ENCODE measurements at regions not wholly inside any gene's neighbourhood (a gene's known extent, or its start where the extent isn't known, plus 50 kb on each side); places are given as distances from the start of the nearest gene placed in this dataset.

DNA sequence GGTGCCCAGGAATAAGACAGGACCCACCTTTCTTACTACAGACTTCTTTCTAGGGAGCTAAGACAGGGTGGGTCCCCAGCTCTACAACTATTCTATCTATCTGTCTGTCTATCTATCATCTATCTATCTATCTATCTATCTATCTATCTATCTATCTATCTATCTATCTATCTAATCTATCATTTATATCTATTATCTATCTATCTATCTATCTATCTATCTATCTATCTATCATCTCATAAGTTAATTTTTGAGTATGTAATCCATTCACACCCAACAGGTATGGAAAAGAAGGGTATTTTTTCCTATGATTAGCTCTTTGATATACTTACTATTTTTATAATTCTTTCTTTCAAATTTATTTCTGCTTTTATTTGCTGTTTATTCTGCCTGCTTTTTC lies 55.9 kb downstream of the BAMBI start:
- ATAC-seq (replicated peaks; ENCODE audit: extremely low read depth, poor library complexity, severe bottlenecking) (no peak), DNase-seq (ENCODE audit: low spot score in 2 of 2) (no peak)
- H3K4me3 Mint-ChIP-seq: no peak overlapping the region
- no peak overlapping the region for H3K27ac Mint-ChIP-seq (ENCODE audit: low read depth)
- H3K27me3 Mint-ChIP-seq: peaks cover 31% of the 10 kb centered on the region
- peaks cover 11% of the 10 kb centered on the region for H3K9me3 Mint-ChIP-seq
- peaks cover 7% of the 10 kb centered on the region for H3K4me1 Mint-ChIP-seq
- H3K36me3 Mint-ChIP-seq (ENCODE audit: insufficient read depth): no peaks in the 10 kb centered on the region

DNA sequence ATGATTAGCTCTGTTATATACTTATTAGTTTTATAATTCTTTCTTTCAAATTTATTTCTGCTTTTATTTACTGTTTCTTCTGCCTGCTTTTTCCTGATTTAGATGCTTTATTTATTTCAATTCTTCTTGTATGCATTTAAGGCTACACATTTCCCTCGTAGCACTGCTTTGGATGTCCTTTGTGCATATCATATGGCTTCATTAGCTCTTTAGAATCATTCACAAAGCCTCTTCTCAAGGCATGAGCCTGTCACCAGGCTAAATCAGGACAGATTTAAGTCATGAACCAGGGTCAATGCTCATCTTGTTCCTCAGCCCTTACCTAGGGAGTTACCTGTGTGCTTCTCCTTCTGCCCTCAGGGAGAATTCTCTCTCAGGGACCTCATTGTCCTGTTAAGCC lies 56.3 kb downstream of the BAMBI start:
- ATAC-seq (replicated peaks; ENCODE audit: extremely low read depth, poor library complexity, severe bottlenecking) (no peak), DNase-seq (ENCODE audit: low spot score in 2 of 2) (no peak)
- Mint-ChIP-seq H3K27ac (ENCODE audit: low read depth) (no peak overlapping the region), H3K4me3 (no peak overlapping the region), H3K36me3 (ENCODE audit: insufficient read depth) (no peaks in the 10 kb centered on the region), H3K27me3 (peaks cover 33% of the 10 kb centered on the region), H3K9me3 (peaks cover 11% of the 10 kb centered on the region), H3K4me1 (peaks cover 7% of the 10 kb centered on the region)

GRCh38 chr10:28734938-28735759 lies 57.8 kb downstream of the BAMBI start:
- H3K36me3 Mint-ChIP-seq (ENCODE audit: insufficient read depth): no peaks in the 10 kb centered on the region
- H3K4me1 Mint-ChIP-seq: peaks cover 5% of the 10 kb centered on the region
- H3K27ac Mint-ChIP-seq (ENCODE audit: low read depth): no peak overlapping the region
- H3K27me3 Mint-ChIP-seq: peaks cover 48% of the 10 kb centered on the region
- H3K9me3 Mint-ChIP-seq: peaks cover 11% of the 10 kb centered on the region
- DNase-seq (ENCODE audit: low spot score in 2 of 2) (no peak), ATAC-seq (replicated peaks; ENCODE audit: extremely low read depth, poor library complexity, severe bottlenecking) (no peak)
- no peak overlapping the region for H3K4me3 Mint-ChIP-seq

GRCh38 chr10:28737096-28737495 lies 59.8 kb downstream of the BAMBI start:
- DNase-seq (ENCODE audit: low spot score in 2 of 2) (no peak), ATAC-seq (replicated peaks; ENCODE audit: extremely low read depth, poor library complexity, severe bottlenecking) (no peak)
- H3K9me3 Mint-ChIP-seq: peaks cover 11% of the 10 kb centered on the region
- H3K36me3 Mint-ChIP-seq (ENCODE audit: insufficient read depth): no peaks in the 10 kb centered on the region
- H3K27me3 Mint-ChIP-seq: peaks cover 43% of the 10 kb centered on the region
- H3K27ac Mint-ChIP-seq (ENCODE audit: low read depth): no peak overlapping the region
- H3K4me3 Mint-ChIP-seq: no peak overlapping the region
- no peaks in the 10 kb centered on the region for H3K4me1 Mint-ChIP-seq

- Mint-ChIP-seq H3K27me3 (peaks cover 41% of the 10 kb centered on the region), H3K4me1 (no peaks in the 10 kb centered on the region), H3K27ac (ENCODE audit: low read depth) (no peak overlapping the region), H3K9me3 (peaks cover 6% of the 10 kb centered on the region), H3K4me3 (no peak overlapping the region), H3K36me3 (ENCODE audit: insufficient read depth) (no peaks in the 10 kb centered on the region)
- no peak for DNase-seq (ENCODE audit: low spot score in 2 of 2)
- ATAC-seq (replicated peaks; ENCODE audit: extremely low read depth, poor library complexity, severe bottlenecking): no peak
Observed at GRCh38 chr10:28738200-28738599, 60.9 kb downstream of the BAMBI start.

GRCh38 chr10:28743576-28743975 lies 66.3 kb downstream of the BAMBI start:
- DNase-seq (ENCODE audit: low spot score in 2 of 2) (no peak), ATAC-seq (replicated peaks; ENCODE audit: extremely low read depth, poor library complexity, severe bottlenecking) (no peak)
- no peak overlapping the region for H3K27ac Mint-ChIP-seq (ENCODE audit: low read depth)
- H3K27me3 Mint-ChIP-seq: peaks cover 39% of the 10 kb centered on the region
- H3K4me1 Mint-ChIP-seq: no peaks in the 10 kb centered on the region
- H3K9me3 Mint-ChIP-seq: no peaks in the 10 kb centered on the region
- H3K36me3 Mint-ChIP-seq (ENCODE audit: insufficient read depth): no peaks in the 10 kb centered on the region
- H3K4me3 Mint-ChIP-seq: no peak overlapping the region

DNA sequence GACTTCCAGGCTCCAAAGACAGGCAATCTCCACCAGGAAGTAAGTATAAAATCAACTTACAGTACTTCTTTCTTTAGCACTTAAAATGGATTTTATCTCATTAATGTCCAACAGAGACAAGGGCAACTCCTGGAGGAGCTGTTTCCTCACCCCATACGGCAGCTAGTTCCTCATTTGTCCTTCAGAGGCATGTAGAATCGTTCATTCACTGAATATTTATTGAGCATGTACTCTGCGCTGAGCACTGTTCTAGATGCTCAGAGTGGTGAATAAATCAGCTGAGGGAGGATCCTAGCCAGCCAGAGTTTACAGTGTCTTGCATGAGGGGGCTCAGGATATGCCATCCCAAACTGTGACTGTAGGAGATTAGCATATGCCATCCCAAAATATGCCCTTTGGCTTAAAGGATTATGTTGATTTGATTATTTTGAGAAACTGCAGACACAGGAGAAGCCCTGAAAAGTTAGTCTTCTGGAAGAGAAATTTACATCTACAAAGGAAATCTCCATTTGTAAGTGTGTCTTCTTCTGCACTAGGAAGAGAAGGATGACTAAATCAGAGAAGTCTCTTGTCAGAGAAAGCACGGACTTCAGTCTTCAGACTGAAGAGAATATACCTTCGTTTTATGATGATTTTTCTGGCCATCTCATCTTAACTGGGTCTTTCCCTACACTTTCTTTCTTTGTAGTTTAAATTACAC lies 66.9 kb downstream of the BAMBI start:
- no peak overlapping the region for H3K27ac Mint-ChIP-seq (ENCODE audit: low read depth)
- peaks cover 32% of the 10 kb centered on the region for H3K27me3 Mint-ChIP-seq
- ATAC-seq (replicated peaks; ENCODE audit: extremely low read depth, poor library complexity, severe bottlenecking) (no peak), DNase-seq (ENCODE audit: low spot score in 2 of 2) (no peak)
- H3K36me3 Mint-ChIP-seq (ENCODE audit: insufficient read depth): no peaks in the 10 kb centered on the region
- no peak overlapping the region for H3K4me3 Mint-ChIP-seq
- no peaks in the 10 kb centered on the region for H3K9me3 Mint-ChIP-seq
- no peaks in the 10 kb centered on the region for H3K4me1 Mint-ChIP-seq

DNA sequence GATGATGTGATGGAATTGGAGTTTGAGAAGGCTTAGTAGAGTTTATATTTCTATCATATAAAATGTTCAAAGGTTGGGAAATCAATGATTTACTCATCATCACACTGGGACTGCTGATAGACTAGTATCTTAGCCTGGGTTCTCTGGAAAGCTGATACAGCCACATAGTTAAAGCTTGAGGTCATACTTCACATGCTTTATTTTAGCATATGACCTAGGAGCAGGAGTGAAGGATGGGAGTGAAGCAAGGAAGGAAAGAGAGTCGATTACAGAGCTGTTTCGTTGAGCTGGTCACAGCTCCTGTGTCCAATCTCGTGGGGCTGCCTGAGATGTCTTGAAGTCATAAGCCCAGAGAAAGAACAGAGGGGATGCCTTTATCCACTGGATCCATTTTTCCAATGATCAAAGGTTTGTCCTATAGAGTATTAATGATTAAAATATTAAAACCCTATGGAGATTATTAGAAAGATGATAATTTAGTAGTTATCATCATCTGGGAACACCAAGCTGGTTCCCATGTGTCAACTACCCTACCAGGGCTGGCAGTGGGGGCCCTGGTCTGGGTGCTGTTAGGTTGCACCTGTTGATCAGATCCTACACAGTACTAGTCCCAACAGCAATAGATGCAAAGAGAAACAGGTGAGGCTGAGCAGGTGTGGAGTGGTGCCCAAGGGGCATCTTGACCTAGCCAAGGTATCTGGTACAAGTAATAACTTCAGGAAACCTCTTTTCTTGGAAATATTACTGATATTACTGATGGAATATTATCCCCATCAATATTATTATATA lies 77.8 kb downstream of the BAMBI start:
- Mint-ChIP-seq H3K27me3 (peaks cover 50% of the 10 kb centered on the region), H3K36me3 (ENCODE audit: insufficient read depth) (no peaks in the 10 kb centered on the region), H3K4me3 (no peak overlapping the region), H3K4me1 (no peaks in the 10 kb centered on the region), H3K9me3 (no peaks in the 10 kb centered on the region), H3K27ac (ENCODE audit: low read depth) (no peak overlapping the region)
- DNase-seq (ENCODE audit: low spot score in 2 of 2) (no peak), ATAC-seq (replicated peaks; ENCODE audit: extremely low read depth, poor library complexity, severe bottlenecking) (no peak)

- DNase-seq (ENCODE audit: low spot score in 2 of 2) (no peak), ATAC-seq (replicated peaks; ENCODE audit: extremely low read depth, poor library complexity, severe bottlenecking) (no peak)
- Mint-ChIP-seq H3K27ac (ENCODE audit: low read depth) (no peak overlapping the region), H3K36me3 (ENCODE audit: insufficient read depth) (no peaks in the 10 kb centered on the region), H3K9me3 (no peaks in the 10 kb centered on the region), H3K27me3 (peaks cover 38% of the 10 kb centered on the region), H3K4me3 (no peak overlapping the region), H3K4me1 (no peaks in the 10 kb centered on the region)
Observed at GRCh38 chr10:28761084-28761846, 83.9 kb downstream of the BAMBI start.

GRCh38 chr10:28763471-28764170 lies 86.3 kb downstream of the BAMBI start:
- no peak overlapping the region for H3K27ac Mint-ChIP-seq (ENCODE audit: low read depth)
- H3K27me3 Mint-ChIP-seq: peaks cover 36% of the 10 kb centered on the region
- no peaks in the 10 kb centered on the region for H3K9me3 Mint-ChIP-seq
- H3K36me3 Mint-ChIP-seq (ENCODE audit: insufficient read depth): no peaks in the 10 kb centered on the region
- DNase-seq (ENCODE audit: low spot score in 2 of 2) (no peak), ATAC-seq (replicated peaks; ENCODE audit: extremely low read depth, poor library complexity, severe bottlenecking) (no peak)
- no peak overlapping the region for H3K4me3 Mint-ChIP-seq
- no peaks in the 10 kb centered on the region for H3K4me1 Mint-ChIP-seq

GRCh38 chr10:28765641-28766040 lies 88.3 kb downstream of the BAMBI start:
- no peak for ATAC-seq (replicated peaks; ENCODE audit: extremely low read depth, poor library complexity, severe bottlenecking)
- Mint-ChIP-seq H3K36me3 (ENCODE audit: insufficient read depth) (no peaks in the 10 kb centered on the region), H3K27me3 (peaks cover 33% of the 10 kb centered on the region), H3K9me3 (no peaks in the 10 kb centered on the region), H3K4me3 (no peak overlapping the region), H3K4me1 (no peaks in the 10 kb centered on the region), H3K27ac (ENCODE audit: low read depth) (no peak overlapping the region)
- DNase-seq (ENCODE audit: low spot score in 2 of 2): no peak

DNA sequence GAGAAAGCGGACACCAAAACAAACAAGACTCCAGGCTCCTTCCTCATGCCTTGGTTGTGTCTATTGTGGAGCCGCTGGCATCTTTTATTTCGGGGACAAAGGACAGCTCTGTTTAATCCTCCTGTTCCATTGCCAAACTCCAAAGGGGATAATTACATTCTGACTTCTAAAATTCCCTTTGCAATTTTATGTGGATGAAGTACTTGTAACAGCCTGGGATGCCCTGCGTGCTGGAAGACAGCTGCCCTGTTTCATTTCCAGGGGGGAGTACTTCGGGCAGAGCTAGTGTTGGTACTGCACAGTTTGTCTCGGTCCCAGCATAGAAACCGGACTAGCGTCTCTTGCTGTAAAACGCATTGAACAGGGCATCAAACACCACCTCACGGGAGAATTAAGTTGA lies 90.9 kb downstream of the BAMBI start:
- H3K27ac Mint-ChIP-seq (ENCODE audit: low read depth): no peak overlapping the region
- H3K4me3 Mint-ChIP-seq: no peak overlapping the region
- no peaks in the 10 kb centered on the region for H3K9me3 Mint-ChIP-seq
- H3K36me3 Mint-ChIP-seq (ENCODE audit: insufficient read depth): no peaks in the 10 kb centered on the region
- H3K27me3 Mint-ChIP-seq: peaks cover 29% of the 10 kb centered on the region
- ATAC-seq (replicated peaks; ENCODE audit: extremely low read depth, poor library complexity, severe bottlenecking): no peak
- no peaks in the 10 kb centered on the region for H3K4me1 Mint-ChIP-seq
- DNase-seq (ENCODE audit: low spot score in 2 of 2): no peak
